ENCODE measurements at regions not wholly inside any gene's neighbourhood (a gene's known extent, or its start where the extent isn't known, plus 50 kb on each side); places are given as distances from the start of the nearest gene placed in this dataset.
"Not testable (repeated sequence)": the region's sequence is repeated elsewhere in the genome, so short reads cannot be mapped to it uniquely, and the experiment has no call there.

- TF ChIP-seq, protein P1, sequence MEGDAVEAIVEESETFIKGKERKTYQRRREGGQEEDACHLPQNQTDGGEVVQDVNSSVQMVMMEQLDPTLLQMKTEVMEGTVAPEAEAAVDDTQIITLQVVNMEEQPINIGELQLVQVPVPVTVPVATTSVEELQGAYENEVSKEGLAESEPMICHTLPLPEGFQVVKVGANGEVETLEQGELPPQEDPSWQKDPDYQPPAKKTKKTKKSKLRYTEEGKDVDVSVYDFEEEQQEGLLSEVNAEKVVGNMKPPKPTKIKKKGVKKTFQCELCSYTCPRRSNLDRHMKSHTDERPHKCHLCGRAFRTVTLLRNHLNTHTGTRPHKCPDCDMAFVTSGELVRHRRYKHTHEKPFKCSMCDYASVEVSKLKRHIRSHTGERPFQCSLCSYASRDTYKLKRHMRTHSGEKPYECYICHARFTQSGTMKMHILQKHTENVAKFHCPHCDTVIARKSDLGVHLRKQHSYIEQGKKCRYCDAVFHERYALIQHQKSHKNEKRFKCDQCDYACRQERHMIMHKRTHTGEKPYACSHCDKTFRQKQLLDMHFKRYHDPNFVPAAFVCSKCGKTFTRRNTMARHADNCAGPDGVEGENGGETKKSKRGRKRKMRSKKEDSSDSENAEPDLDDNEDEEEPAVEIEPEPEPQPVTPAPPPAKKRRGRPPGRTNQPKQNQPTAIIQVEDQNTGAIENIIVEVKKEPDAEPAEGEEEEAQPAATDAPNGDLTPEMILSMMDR (IDR thresholded peaks at IDR 0.05; ENCODE audit: unreplicated experiment), result no peak
- intact Hi-C loops (cut with micrococcal nuclease; ENCODE audit: unreplicated experiment), result no loop called here
- Mint-ChIP-seq H3K4me3 (ENCODE audit: low read depth, unreplicated experiment) (no peak overlapping the region), H3K36me3 (ENCODE audit: insufficient read depth, unreplicated experiment) (no peaks in the 10 kb centered on the region), H3K27me3 (ENCODE audit: unreplicated experiment) (no peaks in the 10 kb centered on the region), H3K27ac (ENCODE audit: unreplicated experiment) (no peak overlapping the region), H3K4me1 (ENCODE audit: low read depth, unreplicated experiment) (no peaks in the 10 kb centered on the region), H3K9me3 (ENCODE audit: low read depth, unreplicated experiment) (peaks cover 4% of the 10 kb centered on the region)
- BruUV-seq (replicated peaks), result no TSS peak
- no peak for DNase-seq
- CTCF ChIA-PET, result no interaction called here
Observed at GRCh38 chr5:30355675-30356074, 837.8 kb upstream of the CDH6 start.

- intact Hi-C loops (cut with micrococcal nuclease; ENCODE audit: unreplicated experiment), result no loop called here
- CTCF ChIA-PET, result no interaction called here
- TF ChIP-seq, protein P1 (IDR thresholded peaks at IDR 0.05; ENCODE audit: unreplicated experiment), result no peak
- Mint-ChIP-seq H3K4me1 (ENCODE audit: low read depth, unreplicated experiment) (no peaks in the 10 kb centered on the region), H3K9me3 (ENCODE audit: low read depth, unreplicated experiment) (peaks cover 7% of the 10 kb centered on the region), H3K27ac (ENCODE audit: unreplicated experiment) (no peak overlapping the region), H3K36me3 (ENCODE audit: insufficient read depth, unreplicated experiment) (no peaks in the 10 kb centered on the region), H3K27me3 (ENCODE audit: unreplicated experiment) (no peaks in the 10 kb centered on the region), H3K4me3 (ENCODE audit: low read depth, unreplicated experiment) (no peak overlapping the region)
- no TSS peak for BruUV-seq (replicated peaks)
- DNase-seq, result no peak
Observed at GRCh38 chr5:30347858-30348257, 845.6 kb upstream of the CDH6 start.

DNA sequence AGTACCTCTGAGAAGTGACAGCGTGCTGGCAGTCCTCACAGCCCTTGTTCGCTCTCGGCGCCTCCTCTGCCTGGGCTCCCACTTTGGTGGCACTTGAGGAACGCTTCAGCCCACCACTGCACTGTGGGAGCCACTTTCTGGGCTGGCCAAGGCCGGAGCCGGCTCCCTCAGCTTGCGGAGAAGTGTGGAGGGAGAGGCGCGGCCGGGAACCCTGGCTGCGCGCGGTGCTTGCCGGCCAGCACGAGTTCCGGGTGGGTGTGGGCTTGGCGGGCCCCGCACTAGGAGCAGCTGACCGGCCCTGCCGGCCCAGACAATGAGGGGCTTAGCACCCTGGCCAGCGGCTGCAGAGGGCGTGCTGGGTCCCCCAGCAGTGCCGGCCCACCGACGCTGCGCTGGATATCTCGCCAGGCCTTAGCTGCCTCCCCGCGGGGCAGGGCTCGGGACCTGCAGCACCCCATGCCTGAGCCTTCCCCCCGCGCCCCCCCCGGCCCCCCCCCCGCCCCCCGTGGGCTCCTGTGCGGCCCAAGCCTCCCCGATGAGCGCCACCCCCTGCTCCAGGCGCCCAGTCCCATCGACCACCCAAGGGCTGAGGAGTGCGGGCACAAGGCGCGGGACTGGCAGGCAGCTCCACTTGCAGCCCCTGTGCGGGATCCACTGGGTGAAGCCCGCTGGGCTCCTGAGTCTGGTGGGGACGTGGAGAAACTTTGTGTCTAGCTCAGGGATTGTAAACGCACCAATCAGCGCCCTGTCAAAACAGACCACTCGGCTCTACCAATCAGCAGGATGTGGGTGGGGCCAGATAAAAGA, 847.7 kb upstream of the CDH6 start:
- H3K27ac Mint-ChIP-seq (ENCODE audit: unreplicated experiment); CTCF ChIA-PET; H3K27me3 Mint-ChIP-seq (ENCODE audit: unreplicated experiment); H3K36me3 Mint-ChIP-seq (ENCODE audit: insufficient read depth, unreplicated experiment); intact Hi-C loops (cut with micrococcal nuclease; ENCODE audit: unreplicated experiment); H3K9me3 Mint-ChIP-seq (ENCODE audit: low read depth, unreplicated experiment); DNase-seq; BruUV-seq (replicated peaks); H3K4me1 Mint-ChIP-seq (ENCODE audit: low read depth, unreplicated experiment); H3K4me3 Mint-ChIP-seq (ENCODE audit: low read depth, unreplicated experiment): not testable (repeated sequence)

- peaks cover 6% of the 10 kb centered on the region for H3K9me3 Mint-ChIP-seq (ENCODE audit: low read depth, unreplicated experiment)
- CTCF ChIA-PET, result no interaction called here
- H3K4me1 Mint-ChIP-seq (ENCODE audit: low read depth, unreplicated experiment), result no peaks in the 10 kb centered on the region
- BruUV-seq (replicated peaks), result no TSS peak
- TF ChIP-seq, protein P1 (IDR thresholded peaks at IDR 0.05; ENCODE audit: unreplicated experiment), result no peak
- DNase-seq, result no peak
- H3K27ac Mint-ChIP-seq (ENCODE audit: unreplicated experiment), result no peak overlapping the region
- H3K27me3 Mint-ChIP-seq (ENCODE audit: unreplicated experiment), result no peaks in the 10 kb centered on the region
- intact Hi-C loops (cut with micrococcal nuclease; ENCODE audit: unreplicated experiment), result no loop called here
- H3K4me3 Mint-ChIP-seq (ENCODE audit: low read depth, unreplicated experiment), result no peak overlapping the region
- no peaks in the 10 kb centered on the region for H3K36me3 Mint-ChIP-seq (ENCODE audit: insufficient read depth, unreplicated experiment)
Observed at GRCh38 chr5:30343707-30344106, 849.8 kb upstream of the CDH6 start.

DNA sequence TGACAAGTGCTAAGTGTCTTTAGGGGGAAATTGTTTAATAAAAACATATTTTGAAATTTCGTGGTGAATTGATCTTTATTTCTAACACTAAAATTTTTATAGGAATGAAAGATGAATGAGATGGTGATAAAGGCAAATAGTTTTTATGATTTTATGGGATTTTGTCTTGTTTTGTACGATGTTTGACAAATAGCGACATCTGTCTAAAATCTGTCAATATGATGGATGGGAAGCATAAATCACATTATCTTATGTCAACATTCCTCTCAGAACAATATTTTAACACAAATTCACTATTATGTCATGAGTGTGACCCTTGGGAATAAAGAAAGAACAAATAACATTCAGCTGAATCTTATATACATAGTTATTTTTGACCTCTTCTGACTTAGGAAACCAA, 852.0 kb upstream of the CDH6 start:
- CTCF ChIA-PET, result no interaction called here

More for the DNA sequence above, 852.0 kb upstream of the CDH6 start:
- Mint-ChIP-seq H3K4me3 (ENCODE audit: low read depth, unreplicated experiment) (no peak overlapping the region), H3K4me1 (ENCODE audit: low read depth, unreplicated experiment) (no peaks in the 10 kb centered on the region), H3K27me3 (ENCODE audit: unreplicated experiment) (no peaks in the 10 kb centered on the region), H3K36me3 (ENCODE audit: insufficient read depth, unreplicated experiment) (no peaks in the 10 kb centered on the region), H3K27ac (ENCODE audit: unreplicated experiment) (no peak overlapping the region), H3K9me3 (ENCODE audit: low read depth, unreplicated experiment) (no peaks in the 10 kb centered on the region)
- no TSS peak for BruUV-seq (replicated peaks)
- intact Hi-C loops (cut with micrococcal nuclease; ENCODE audit: unreplicated experiment), result no loop called here
- TF ChIP-seq, protein P1 (IDR thresholded peaks at IDR 0.05; ENCODE audit: unreplicated experiment), result no peak
- no peak for DNase-seq
